ENCODE measurements at regions not wholly inside any gene's neighbourhood (a gene's known extent, or its start where the extent isn't known, plus 50 kb on each side); places are given as distances from the start of the nearest gene placed in this dataset.

- no peak overlapping the region for H3K4me3 ChIP-seq (ENCODE audit: low read depth, low read length)
- no peaks in the 10 kb centered on the region for H3K79me2 ChIP-seq (ENCODE audit: control insufficient read depth, insufficient read depth, low read length, unreplicated experiment)
- H3K27ac ChIP-seq (ENCODE audit: low read depth, low read length): no peak overlapping the region
- H3K36me3 ChIP-seq (ENCODE audit: insufficient read depth, low read length): no peaks in the 10 kb centered on the region
- H2AFZ ChIP-seq (ENCODE audit: low read length, unreplicated experiment): no peak overlapping the region
- H3K27me3 ChIP-seq (ENCODE audit: insufficient read depth, low read length): no peaks in the 10 kb centered on the region
- no peaks in the 10 kb centered on the region for H3K4me1 ChIP-seq (ENCODE audit: control insufficient read depth, insufficient read depth, low read length, unreplicated experiment)
These were observed 574.9 kb downstream of the PTPRU start for GRCh38 chr1:29811247-29811646.

DNA sequence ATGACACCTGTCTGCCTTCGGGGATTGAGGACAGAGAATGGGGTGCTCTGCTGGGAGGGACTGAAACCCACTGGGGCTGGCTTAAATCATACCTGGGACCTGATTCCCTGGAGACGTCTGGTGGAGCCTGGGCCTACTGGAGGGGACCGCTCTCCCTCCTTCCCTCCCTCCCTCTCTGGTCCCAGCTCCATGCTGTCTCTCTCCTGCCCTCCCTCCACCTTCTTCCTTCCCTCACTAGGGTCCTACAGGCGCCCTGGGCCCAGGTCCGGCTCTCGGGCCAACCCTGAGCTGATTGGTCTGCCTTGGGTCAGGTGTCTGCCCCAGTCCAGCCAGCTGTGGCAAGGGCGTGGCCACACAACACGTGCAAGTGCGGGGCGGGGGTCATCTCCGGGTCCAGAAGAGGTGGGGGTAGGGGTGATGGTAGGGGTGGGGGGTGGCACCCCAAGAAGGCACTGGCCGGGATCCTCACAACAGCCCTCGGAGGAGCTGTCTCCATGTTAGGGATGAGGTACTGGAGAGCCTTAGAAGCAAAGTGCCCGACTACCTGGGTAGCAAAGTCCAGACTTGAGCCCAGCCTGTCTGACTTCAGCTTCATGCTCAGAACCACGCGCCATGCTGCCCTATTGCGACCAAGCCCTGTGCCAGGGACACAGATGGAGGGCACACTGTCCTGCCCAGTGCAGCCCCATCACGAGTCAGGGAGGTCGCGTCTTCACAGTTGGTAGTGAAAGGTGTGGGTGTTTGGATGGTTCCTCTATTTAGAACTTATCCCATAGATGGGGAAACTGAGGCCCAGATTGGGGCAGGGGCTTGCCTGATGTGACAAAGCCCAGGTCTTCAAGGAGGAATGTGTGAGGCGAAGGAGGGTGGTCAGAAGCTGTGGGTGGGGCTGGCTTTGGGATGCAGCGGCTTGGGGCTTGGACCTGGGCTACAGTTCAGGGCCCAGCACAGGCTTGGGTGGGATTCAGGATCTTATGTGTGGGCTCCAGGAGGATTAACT lies 574.1 kb downstream of the PTPRU start:
- H3K4me1 ChIP-seq (ENCODE audit: control insufficient read depth, insufficient read depth, low read length, unreplicated experiment): no peaks in the 10 kb centered on the region
- H3K27ac ChIP-seq (ENCODE audit: low read depth, low read length): no peak overlapping the region
- H2AFZ ChIP-seq (ENCODE audit: low read length, unreplicated experiment): no peak overlapping the region
- no peak overlapping the region for H3K4me3 ChIP-seq (ENCODE audit: low read depth, low read length)
- no peaks in the 10 kb centered on the region for H3K79me2 ChIP-seq (ENCODE audit: control insufficient read depth, insufficient read depth, low read length, unreplicated experiment)
- no peaks in the 10 kb centered on the region for H3K36me3 ChIP-seq (ENCODE audit: insufficient read depth, low read length)
- no peaks in the 10 kb centered on the region for H3K27me3 ChIP-seq (ENCODE audit: insufficient read depth, low read length)

GRCh38 chr1:29809446-29810120 lies 573.3 kb downstream of the PTPRU start:
- Histone ChIP-seq H3K4me1 (ENCODE audit: control insufficient read depth, insufficient read depth, low read length, unreplicated experiment) (no peaks in the 10 kb centered on the region), H3K79me2 (ENCODE audit: control insufficient read depth, insufficient read depth, low read length, unreplicated experiment) (no peaks in the 10 kb centered on the region), H3K27ac (ENCODE audit: low read depth, low read length) (no peak overlapping the region), H2AFZ (ENCODE audit: low read length, unreplicated experiment) (no peak overlapping the region), H3K27me3 (ENCODE audit: insufficient read depth, low read length) (0 out of 2 replicates have a peak, but pooled peaks cover 2% of the 10 kb centered on the region), H3K4me3 (ENCODE audit: low read depth, low read length) (no peak overlapping the region), H3K36me3 (ENCODE audit: insufficient read depth, low read length) (no peaks in the 10 kb centered on the region)

GRCh38 chr1:29808141-29808995 lies 572.0 kb downstream of the PTPRU start:
- no peaks in the 10 kb centered on the region for H3K4me1 ChIP-seq (ENCODE audit: control insufficient read depth, insufficient read depth, low read length, unreplicated experiment)
- H2AFZ ChIP-seq (ENCODE audit: low read length, unreplicated experiment): no peak overlapping the region
- no peak overlapping the region for H3K27ac ChIP-seq (ENCODE audit: low read depth, low read length)
- no peaks in the 10 kb centered on the region for H3K79me2 ChIP-seq (ENCODE audit: control insufficient read depth, insufficient read depth, low read length, unreplicated experiment)
- H3K27me3 ChIP-seq (ENCODE audit: insufficient read depth, low read length): peaks cover 12% of the 10 kb centered on the region; the same call in 1 of the 2 replicates
- H3K36me3 ChIP-seq (ENCODE audit: insufficient read depth, low read length): no peaks in the 10 kb centered on the region
- no peak overlapping the region for H3K4me3 ChIP-seq (ENCODE audit: low read depth, low read length)

GRCh38 chr1:29807689-29808088 lies 571.4 kb downstream of the PTPRU start:
- Histone ChIP-seq H2AFZ (ENCODE audit: low read length, unreplicated experiment) (no peak overlapping the region), H3K79me2 (ENCODE audit: control insufficient read depth, insufficient read depth, low read length, unreplicated experiment) (no peaks in the 10 kb centered on the region), H3K4me1 (ENCODE audit: control insufficient read depth, insufficient read depth, low read length, unreplicated experiment) (no peaks in the 10 kb centered on the region)

GRCh38 chr1:29806646-29807319 lies 570.5 kb downstream of the PTPRU start:
- no peaks in the 10 kb centered on the region for H3K36me3 ChIP-seq (ENCODE audit: insufficient read depth, low read length)
- no peak overlapping the region for H2AFZ ChIP-seq (ENCODE audit: low read length, unreplicated experiment)

More at GRCh38 chr1:29807689-29808088, 571.4 kb downstream of the PTPRU start:
- no peak overlapping the region for H3K27ac ChIP-seq (ENCODE audit: low read depth, low read length)
- H3K36me3 ChIP-seq (ENCODE audit: insufficient read depth, low read length): no peaks in the 10 kb centered on the region
- H3K4me3 ChIP-seq (ENCODE audit: low read depth, low read length): no peak overlapping the region
- peaks cover 19% of the 10 kb centered on the region; the same call in 1 of the 2 replicates for H3K27me3 ChIP-seq (ENCODE audit: insufficient read depth, low read length)

GRCh38 chr1:29805896-29806160 lies 569.5 kb downstream of the PTPRU start:
- Histone ChIP-seq H3K36me3 (ENCODE audit: insufficient read depth, low read length) (no peaks in the 10 kb centered on the region), H3K4me3 (ENCODE audit: low read depth, low read length) (no peak overlapping the region), H3K27me3 (ENCODE audit: insufficient read depth, low read length) (peaks cover 33% of the 10 kb centered on the region), H2AFZ (ENCODE audit: low read length, unreplicated experiment) (no peak overlapping the region), H3K27ac (ENCODE audit: low read depth, low read length) (no peak overlapping the region), H3K79me2 (ENCODE audit: control insufficient read depth, insufficient read depth, low read length, unreplicated experiment) (no peaks in the 10 kb centered on the region), H3K4me1 (ENCODE audit: control insufficient read depth, insufficient read depth, low read length, unreplicated experiment) (no peaks in the 10 kb centered on the region)

More at GRCh38 chr1:29806646-29807319, 570.5 kb downstream of the PTPRU start:
- H3K4me3 ChIP-seq (ENCODE audit: low read depth, low read length): no peak overlapping the region
- H3K27me3 ChIP-seq (ENCODE audit: insufficient read depth, low read length): peaks cover 26% of the 10 kb centered on the region; the same call in 1 of the 2 replicates
- no peaks in the 10 kb centered on the region for H3K4me1 ChIP-seq (ENCODE audit: control insufficient read depth, insufficient read depth, low read length, unreplicated experiment)
- H3K79me2 ChIP-seq (ENCODE audit: control insufficient read depth, insufficient read depth, low read length, unreplicated experiment): no peaks in the 10 kb centered on the region
- H3K27ac ChIP-seq (ENCODE audit: low read depth, low read length): no peak overlapping the region

GRCh38 chr1:29805122-29805895 lies 569.0 kb downstream of the PTPRU start:
- H3K79me2 ChIP-seq (ENCODE audit: control insufficient read depth, insufficient read depth, low read length, unreplicated experiment): no peaks in the 10 kb centered on the region
- H3K4me1 ChIP-seq (ENCODE audit: control insufficient read depth, insufficient read depth, low read length, unreplicated experiment): no peaks in the 10 kb centered on the region
- H3K4me3 ChIP-seq (ENCODE audit: low read depth, low read length): no peak overlapping the region
- H2AFZ ChIP-seq (ENCODE audit: low read length, unreplicated experiment): no peak overlapping the region
- no peak overlapping the region for H3K27ac ChIP-seq (ENCODE audit: low read depth, low read length)
- H3K36me3 ChIP-seq (ENCODE audit: insufficient read depth, low read length): no peaks in the 10 kb centered on the region
- peaks cover 33% of the 10 kb centered on the region for H3K27me3 ChIP-seq (ENCODE audit: insufficient read depth, low read length)

DNA sequence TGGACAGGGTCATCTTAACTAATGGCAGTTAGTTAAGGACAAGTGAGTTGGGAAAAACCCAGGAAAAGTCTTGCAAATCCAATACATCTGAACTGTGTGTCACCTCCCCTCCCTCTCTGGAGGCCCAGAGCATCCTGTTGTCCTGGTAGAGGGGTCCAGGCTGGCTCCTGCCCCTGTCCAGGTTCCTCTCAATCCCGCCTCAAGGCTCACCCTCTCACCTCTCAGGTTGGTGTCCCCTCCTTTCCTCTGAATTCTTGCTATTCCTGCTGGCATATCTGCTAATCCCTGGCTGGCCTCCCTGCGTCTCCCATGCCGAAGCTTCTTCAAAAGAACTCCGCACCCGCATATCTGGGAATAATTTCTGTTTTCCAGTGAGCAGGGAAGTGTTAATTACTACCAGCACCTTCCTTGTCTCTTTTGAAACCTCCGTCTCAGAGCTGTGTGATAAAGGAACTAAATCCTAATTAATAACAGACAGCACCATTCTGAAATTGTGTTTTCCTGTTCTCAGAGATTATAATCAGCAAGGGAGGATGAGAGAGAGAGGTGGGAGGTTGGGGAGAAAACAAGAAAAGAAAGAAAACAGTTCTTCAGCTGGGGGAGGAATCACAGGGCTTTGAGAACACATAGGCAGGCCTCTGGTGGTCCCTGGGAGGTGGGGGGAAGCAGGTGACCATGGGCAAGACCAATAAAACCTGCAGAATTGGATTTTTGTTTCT lies 568.0 kb downstream of the PTPRU start:
- no peak overlapping the region for H2AFZ ChIP-seq (ENCODE audit: low read length, unreplicated experiment)
- H3K27ac ChIP-seq (ENCODE audit: low read depth, low read length): no peak overlapping the region
- H3K79me2 ChIP-seq (ENCODE audit: control insufficient read depth, insufficient read depth, low read length, unreplicated experiment): no peaks in the 10 kb centered on the region
- no peak overlapping the region for H3K4me3 ChIP-seq (ENCODE audit: low read depth, low read length)
- no peaks in the 10 kb centered on the region for H3K36me3 ChIP-seq (ENCODE audit: insufficient read depth, low read length)
- no peaks in the 10 kb centered on the region for H3K4me1 ChIP-seq (ENCODE audit: control insufficient read depth, insufficient read depth, low read length, unreplicated experiment)
- H3K27me3 ChIP-seq (ENCODE audit: insufficient read depth, low read length): peaks cover 33% of the 10 kb centered on the region

Data from ACC112 (cell line).